SKM-1 treated with dmso at 0.1 percent for 144 hours (cell line): ENCODE measurements at regions not wholly inside any gene's neighbourhood (a gene's known extent, or its start where the extent isn't known, plus 50 kb on each side); places are given as distances from the start of the nearest gene placed in this dataset.

ENCODE experiments used
- DNase-seq: peaks from one replicate; lab custom pipeline; 2025; ENCODE audit not compliant: unreplicated experiment; lab: John Stamatoyannopoulos, UW

DNA sequence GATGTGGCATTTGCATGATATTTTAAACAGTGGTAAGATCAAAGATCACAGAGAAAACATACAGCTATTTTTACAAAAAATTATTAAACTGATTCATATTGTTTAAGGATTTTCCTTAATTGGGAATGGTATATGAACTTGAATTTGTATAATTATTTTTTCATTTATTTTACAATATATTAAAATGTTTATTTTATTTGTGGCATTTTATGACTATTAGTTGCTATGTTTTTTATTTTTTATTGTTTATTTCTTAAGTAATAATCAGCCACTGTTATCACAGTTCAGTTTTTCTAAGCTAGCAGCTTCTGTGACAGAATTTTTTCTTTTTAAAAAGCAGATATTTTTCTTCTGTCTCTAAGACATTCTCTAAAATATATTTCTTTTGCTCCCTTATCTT, 387.0 kb upstream of the KHDRBS2 start:
- no peak for DNase-seq

DNA sequence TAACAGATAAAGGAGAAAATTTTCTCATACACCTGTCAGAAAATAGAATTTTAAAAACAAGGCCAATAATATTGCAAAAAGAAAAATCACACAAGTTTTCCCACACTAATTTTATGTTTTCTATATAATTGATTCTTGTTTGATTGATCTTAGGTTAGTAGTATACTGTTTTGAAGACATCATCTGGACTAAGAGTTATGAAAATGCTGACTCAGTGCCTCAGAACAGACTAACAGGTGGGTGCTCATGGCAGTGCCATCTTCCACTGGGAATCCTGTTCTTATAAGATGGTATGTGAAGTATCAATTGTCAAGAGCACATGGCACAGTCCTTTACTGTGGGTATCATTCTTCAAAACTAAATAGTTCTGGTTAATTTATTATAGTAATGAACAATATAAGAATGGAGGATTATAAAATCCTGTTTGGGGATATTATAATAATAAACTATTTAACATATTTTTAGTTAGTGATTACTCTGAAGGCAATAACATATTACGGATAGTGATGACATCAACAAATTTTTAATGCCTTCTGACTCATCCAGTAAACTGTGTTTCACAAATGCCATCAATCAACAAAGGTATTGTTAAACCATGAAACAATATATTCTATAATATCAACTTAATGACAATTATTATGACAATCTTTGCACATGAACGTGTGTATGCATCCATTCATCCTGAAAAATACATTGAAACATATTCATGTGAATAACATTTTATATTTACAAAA, 384.6 kb upstream of the KHDRBS2 start:
- DNase-seq, result no peak

DNA sequence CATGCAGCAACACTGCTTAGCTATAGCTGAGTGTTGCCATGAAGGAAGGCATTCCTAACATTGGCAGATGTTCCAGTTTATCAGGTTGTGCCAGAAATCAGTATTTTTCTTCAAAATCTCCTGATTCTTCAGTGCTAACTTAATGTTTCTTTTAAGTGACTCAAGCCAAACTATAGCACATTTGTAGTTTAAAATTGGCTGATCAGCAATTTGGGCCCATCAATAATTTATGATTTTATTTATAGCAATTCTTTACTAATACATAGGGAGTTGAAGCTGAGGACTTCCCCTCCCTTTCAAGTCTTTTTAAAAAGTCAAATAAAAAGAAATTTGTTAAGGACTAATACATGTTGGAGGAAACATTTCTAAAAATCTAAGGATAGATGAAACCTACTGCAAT, 383.8 kb upstream of the KHDRBS2 start:
- DNase-seq, result no peak

DNA sequence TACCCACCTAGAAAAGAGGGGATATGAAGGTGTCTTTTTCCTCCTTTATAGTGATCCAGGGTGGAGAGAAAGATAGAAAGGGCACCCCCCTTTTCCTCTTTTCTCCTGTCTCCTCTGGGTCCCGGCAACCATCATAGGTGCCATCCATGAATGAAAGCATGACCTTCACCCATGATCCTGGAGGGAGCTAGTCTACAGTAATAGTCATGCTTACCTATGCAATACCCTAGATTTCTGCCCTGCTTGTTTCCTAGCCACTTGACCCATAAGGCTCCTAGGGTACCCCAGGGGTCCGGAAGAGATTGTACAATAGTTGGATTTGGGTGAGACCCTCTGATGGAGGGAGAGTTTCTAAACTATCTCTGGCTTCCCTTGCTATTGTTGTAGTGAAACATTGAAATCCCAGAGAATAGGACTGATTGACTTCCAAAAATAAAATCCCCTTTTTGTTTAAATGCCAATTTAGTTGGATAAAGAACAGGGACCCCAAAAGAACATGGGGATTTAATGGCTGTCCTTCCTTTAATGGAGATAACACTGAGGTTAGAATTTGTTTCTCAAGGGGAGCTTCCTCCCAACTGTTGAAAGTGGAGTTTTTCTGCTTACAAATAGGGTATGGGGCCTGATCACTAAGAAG, 366.8 kb upstream of the KHDRBS2 start:
- DNase-seq, result no peak

DNA sequence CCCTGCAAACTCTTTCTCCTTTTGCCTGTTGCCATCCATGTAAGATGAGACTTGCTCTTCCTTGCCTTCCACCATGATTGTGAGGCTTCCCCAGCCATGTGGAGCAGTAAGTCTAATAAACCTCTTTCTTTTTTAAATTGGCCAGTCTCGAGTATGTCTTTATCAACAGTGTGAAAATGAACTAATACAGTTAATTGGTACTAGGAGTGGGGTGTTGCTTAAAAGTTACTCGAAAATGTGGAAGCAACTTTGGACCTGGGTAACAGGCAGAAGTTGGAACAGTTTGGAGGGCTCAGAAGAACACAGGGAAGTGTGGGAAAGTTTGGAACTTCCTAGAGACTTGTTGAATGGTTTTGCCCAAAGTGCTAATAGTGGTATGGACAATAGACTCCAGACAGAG, 359.2 kb upstream of the KHDRBS2 start:
- no peak for DNase-seq

DNA sequence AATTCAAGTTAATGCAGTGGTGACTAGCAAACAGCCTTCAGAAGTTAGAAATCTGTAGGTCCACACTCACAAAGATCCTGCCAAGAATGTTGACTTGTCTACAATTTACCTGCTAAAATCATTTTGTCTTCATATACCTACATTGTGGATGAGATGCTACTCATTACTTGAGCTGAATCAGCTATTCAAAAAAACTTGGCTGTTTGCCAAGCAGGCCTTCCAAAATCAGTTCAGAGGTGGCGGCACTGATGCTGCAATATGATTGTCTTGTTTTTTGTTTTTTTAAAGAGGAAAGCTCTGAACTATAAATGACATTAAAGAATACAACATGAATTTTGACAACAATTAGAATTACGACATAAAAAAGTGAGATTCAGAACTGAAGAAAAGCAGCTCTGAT, 354.7 kb upstream of the KHDRBS2 start:
- no peak for DNase-seq

DNA sequence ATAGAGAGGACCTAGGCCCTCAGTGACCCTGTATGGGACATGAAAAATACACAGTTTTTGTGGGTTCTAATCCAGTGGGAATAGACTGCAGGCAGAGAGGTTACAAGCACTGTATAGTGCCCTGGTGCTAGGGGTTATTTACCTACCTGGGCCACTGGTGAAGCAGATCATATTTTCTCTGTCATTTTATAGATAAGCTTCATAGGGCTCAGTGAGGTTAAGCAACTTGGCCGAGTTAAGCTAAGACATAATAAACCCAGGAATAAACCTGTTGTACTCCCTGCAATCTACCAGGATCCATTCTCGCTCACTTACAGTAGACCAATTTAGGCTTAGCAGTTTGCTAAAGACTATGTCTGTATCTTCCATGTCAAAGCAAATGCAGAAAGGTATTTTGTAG, 340.6 kb upstream of the KHDRBS2 start:
- DNase-seq, result no peak

DNA sequence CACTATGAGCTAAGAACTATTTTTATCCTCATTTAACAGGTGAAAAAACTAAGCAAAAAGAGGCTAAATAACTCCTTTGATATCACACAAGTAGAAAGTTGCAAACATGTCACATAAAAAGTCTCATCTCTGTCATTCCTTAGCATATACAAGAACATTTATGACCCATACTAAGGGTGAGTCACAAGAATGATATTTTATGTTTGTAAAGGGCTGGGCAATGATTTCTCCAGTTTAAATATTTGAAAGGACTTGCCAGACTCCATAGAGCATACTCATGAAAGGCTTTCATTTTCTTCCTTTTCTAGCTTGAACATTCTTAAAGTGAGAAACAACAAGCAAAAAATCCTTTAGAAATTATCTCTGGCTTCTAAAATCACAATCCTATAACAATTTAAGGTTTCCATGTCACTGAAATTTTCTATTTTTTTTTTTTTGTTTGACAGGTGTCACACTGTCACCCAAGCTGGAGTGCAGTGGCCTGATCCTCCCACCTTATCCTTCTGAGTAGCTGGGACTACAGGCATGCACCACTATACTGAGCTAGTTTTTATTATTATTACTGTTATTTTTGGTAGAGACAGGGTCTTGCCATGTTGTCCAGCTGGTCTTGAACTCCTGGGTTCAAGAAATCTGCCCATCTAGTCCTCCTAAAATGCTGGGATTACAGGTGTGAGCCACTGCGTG, 338.0 kb upstream of the KHDRBS2 start:
- DNase-seq, result no peak

DNA sequence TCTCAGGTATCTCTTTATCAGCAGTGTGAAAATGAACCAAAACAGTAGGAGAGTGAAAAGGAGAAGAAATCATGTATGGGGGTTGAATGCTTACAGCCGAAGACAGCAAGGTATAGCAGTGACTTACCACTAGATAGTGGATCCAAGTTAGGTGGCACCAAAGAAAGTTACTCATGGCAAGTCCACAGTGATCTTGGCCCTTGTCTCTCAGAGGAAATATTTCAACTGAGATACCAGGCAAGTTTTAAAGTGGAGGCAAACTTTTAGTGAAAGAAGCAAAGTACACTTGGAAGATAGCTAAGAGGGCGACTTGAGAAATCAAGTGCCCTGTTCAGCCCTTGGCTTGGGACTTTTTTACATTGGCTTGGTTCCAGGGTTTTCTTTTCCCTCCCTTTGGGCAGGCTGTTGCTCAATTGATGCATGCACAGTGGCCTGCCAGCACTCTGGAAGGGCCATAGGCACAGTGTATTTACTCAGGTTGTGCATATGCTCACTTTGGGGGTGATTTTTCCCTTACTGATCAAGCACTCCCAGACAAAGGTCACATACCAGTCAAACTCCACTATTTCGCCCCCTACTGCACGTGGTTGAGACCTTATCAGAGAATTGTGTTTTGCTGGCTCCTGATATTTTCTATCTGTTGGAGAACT, 329.5 kb upstream of the KHDRBS2 start:
- DNase-seq, result no peak

DNA sequence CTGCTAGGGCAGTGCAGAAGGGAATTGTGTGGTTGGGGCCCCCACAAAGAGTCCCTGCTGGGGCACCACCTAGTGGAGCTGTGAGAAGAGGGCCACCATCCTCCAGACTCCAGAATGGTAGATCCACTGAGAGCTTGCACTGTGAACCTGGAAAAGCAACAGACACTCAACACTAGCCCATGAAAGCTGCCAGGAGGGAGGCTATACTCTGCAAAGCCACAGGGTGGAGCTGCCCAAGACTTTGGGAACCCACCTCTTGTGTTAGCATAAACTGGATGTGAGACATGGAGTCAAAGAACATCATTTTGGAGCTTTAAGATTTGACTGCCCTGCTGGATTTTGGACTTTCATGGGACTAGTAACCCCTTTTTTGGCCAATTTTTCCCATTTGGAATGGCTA, 328.4 kb upstream of the KHDRBS2 start:
- no peak for DNase-seq

DNA sequence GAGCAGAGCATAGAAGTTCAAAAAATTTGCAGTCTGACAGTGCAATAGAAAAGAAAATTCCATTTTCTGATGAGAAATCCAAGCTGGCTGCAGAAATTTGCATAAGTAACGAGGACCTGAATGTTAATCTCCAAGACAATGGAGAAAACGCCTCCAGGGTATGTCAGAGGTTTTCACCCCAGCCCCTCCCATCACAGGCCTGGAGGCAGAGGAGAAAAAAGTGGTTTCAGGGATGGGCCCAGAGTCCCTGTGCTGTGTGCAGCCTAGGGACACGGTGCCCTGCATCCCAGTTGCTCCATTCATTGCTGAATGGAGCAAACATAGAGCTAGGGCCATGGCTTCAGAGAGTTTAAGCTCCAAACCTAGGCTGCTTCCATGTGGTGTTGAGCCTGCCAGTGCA, 327.9 kb upstream of the KHDRBS2 start:
- DNase-seq, result no peak

DNA sequence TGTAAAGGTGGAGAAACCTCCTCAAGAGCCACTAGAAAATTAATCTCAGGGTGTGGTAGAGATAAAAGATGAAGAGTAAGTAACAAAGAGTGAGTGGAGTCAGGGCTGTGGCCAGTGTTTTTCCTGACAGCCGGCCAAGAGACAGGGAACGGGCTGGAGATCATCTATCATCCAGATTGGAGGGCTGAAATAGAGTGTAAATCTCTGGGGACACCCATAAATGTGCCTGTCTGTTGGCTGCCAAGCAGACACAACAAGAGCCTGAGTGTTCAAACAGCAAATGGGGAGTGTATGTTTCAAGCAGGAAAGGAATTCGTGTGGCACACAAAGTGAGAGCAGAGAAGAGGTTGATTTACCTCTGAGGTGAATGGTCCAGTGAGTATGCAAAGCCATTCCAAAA, 326.4 kb upstream of the KHDRBS2 start:
- DNase-seq, result no peak

DNA sequence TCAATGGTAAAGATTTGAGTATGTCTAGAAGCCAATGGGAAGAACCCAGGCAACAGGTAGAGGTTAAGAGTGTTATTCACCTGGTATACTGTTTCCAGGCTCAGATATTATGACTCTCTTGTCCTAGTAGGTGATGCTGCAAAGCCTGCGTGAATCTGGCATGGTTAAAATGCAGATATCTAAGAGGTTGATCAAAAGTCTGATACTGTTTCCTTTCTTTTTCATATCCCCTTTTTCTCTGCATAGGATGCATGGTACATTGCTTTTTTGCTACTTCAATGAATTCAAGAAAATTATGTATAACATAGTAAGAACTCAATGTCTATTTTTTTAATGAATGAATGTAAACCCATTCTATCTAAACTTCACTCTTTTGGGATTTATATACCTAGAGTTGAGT, 284.3 kb upstream of the KHDRBS2 start:
- DNase-seq, result no peak

DNA sequence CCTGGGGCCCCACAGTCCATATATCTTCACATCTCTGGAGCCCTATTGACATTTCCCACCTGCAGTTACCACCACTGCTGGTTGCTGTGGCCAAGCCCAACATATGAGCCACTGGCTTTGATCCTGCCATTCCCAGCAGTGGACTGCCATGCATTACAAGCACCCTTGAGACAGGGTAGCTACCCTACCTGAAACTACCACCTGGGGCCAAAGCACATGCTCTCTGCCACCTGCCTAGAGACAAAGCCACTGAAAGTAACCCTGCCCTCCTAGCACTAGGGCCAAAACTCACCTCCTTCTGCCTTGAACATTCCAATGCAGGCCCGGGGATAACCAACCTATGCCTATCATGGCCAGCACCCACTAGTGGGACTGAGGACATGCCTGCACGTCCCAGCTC, 255.5 kb upstream of the KHDRBS2 start:
- DNase-seq, result no peak

DNA sequence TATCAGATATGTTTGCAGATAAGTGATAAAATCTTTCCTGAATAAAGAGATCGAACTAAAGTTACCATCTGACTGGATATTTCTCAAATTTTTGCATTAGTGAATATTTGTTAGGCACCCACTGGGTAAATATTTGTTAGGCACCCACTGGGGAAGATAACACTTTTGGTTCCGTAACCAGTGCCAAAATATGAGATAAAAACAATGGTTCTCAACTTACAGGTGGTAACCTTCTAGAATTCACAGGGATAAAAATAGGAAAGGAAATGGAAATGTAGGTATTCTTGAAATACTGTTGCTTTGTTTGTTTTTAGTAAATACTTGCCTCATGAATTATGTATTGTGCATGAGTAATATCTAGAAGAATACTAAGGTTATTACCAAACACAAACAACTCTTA, 245.0 kb upstream of the KHDRBS2 start:
- DNase-seq, result no peak

DNA sequence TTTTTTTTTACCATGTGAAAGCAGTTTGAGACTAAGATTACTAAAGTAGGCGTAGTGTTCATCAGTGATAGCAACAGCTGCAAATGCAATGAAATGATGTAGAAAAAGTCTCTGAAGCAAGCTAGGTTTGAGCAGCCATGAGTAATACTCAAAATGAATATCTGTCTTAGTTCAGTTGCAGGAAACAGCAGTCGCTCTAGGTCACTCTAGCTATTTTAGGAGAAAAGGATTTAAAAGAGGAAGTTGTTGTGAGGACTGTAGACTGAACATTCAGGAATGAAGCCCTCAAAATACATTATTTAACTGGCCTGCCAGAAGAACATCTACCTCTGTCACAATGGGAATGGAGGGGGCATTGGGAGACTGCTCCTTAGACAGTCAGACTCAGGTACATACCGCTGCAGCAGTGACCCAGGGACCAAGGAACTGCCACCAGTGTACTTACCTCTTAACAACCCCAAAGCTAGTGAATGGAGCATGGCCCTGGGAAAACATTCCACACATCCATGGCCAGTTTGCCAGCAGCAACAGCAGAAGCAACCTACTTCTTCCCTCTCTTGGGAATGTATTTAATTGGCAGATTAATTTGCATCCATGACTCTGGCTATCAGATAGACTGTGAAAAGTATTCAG, 243.0 kb upstream of the KHDRBS2 start:
- DNase-seq, result peak; percentile 52

DNA sequence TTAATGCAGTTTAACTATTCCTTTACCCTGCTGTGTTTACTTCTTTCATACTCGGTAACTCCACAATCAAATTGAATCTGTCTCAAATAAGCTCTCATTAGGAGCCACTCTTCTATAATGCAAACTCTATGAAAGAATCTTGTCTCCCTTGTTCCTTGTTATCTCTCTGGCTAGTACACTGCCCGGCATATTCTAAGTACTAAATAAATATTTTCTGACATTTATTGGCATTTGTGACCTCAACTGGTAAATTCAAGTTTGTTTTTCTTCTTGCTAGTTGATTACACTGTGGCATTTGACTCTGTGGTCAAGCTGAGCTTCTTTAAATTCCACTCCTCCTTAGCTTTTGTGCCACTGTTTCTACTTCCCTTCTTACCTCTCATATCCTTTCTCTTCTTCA, 237.6 kb upstream of the KHDRBS2 start:
- no peak for DNase-seq

DNA sequence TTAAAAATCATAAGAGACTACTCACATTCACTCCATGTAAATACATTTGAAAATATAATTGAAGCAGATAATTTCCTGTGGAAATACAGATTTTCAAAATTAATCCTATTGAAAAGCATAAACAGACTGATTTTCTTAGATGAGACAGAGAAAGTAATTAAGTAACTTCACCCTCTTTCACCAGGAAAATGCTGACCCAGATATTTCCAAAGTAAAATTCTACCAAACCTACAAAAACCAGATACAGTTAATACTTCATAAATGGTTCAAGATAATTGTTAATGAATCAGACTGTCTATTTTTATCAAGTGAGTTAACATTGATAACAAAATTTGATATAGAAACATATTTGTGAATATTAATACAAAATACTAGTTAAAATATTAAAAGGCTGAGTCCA, 233.5 kb upstream of the KHDRBS2 start:
- DNase-seq, result no peak

DNA sequence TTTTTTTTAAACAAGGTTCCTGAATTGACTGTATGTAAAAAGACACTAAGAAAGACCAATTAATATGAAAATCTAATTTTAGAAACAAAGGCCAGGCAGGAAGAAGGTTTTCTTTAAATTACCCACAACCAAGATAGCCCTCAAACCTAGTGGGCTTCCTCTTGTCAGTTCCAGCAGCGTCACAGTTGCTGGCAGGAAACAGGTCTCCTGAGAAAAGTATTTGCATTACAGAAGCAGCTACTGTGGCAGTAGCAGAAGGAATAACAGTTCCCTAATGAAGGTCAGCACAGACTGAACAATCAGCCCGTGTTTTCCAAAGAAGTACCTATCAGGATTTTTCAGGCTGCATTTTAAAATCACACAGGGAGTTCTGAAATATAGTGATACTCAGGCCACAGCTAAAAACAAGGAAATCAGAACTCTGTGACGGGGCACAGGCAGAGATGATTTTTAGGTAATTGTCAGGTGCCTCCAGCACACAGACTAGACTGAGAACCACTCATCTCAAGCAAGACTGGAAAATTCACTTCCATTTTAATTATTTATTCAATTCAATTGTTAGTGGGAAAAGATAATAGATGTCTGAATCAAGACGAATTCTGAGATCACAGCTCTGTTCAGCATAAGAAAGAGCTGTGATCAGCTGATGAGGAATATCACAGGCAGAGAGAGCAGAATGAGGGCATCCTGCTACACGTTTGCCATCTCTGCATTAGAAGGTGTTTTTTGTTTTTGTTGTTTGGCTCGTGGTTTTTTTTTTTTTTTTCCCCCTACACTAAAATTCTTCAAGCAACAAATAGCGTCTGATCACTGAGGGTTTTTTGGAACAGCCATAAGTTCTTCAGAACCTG, 230.5 kb upstream of the KHDRBS2 start:
- no peak for DNase-seq

DNA sequence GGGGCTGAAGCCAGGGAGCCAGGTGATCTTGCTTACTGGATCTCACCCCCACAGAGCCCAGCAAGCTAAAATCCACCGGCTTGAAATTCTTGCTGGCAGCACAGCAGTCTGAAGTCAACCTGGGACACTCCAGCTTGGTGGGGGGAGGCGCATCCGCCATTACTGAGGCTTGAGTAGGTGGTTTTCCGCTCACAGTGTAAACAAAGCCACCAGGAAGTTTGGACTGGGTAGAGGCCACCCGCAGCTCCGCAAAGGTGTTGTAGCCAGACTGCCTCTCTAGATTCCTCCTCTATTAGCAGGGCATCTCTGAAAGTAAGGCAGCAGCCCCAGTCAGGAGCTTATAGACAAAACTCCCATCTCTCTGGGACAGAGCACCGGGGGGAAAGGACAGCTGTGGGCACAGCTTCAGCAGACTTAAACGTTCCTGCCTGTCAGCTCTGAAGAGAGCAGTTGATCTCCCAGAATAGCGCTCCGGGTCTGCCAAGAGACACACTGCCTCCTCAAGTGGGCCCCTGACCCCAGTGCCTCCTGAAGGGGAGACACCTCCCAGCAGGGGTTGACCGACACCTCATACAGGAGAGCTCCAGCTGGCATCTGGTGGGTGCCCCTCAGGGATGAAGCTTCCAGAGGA, 206.3 kb upstream of the KHDRBS2 start:
- DNase-seq, result no peak
